SH-SY5Y (cell line): ENCODE measurements at regions not wholly inside any gene's neighbourhood (a gene's known extent, or its start where the extent isn't known, plus 50 kb on each side); places are given as distances from the start of the nearest gene placed in this dataset.

ENCODE experiments used
- GATA2 ChIP-seq: IDR thresholded peaks from 2 replicates; pipeline ENCODE4 v1.6.1; 2011; ENCODE audit warnings: mild to moderate bottlenecking, low read depth, low read length
- GATA3 ChIP-seq: IDR thresholded peaks from 2 replicates; pipeline ENCODE4 v1.6.1; 2011; ENCODE audit warnings: low read depth, mild to moderate bottlenecking, low read length, moderate library complexity

DNA sequence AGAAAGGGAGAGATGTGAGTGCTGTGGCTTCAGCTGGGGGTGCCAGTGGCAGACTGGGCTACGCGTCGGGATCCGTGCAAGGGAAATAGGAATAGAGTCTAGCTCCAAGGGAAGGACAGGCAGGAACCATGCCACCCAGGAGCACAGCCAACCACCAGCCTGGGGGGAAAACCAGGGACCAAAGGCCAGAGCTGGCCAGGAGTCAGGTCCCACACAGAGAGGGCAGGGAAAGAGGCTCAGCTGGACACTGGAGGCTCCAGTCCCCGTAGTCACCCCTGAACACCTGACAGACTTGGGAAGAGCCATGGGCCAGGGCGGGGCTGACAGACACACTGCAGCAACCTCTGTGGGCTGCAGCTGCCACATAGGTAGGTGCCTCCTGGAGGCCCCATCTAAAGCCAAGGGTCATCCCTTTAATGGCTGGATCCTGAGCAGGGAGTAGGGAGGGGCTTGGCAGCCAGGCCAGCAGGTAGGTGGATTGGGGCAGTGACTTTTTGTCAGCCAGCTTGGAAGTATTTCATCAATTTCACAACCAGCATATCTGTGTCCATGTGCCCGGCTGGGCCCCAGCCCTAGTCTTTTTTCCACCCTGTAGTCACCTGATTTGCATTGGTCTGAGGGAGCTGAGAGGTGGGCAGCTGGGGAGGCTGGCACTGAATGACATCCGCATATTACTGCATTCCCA lies 163.2 kb downstream of the SH2D4B start:
- no peak for TF ChIP-seq GATA3
- no peak for TF ChIP-seq GATA2
